HepG2 (cell line): ENCODE measurements at regions not wholly inside any gene's neighbourhood (a gene's known extent, or its start where the extent isn't known, plus 50 kb on each side); places are given as distances from the start of the nearest gene placed in this dataset.

Experiments
- ATAC-seq: fragments of 200-7000 bp; cut with Tn5 transposase; 3 replicates; pipeline ENCODE4 v1.9.1; 2020; ENCODE audit warnings: mild to moderate bottlenecking, moderate library complexity
- BruUV-seq: library from RNA; stranded (reverse); fragments of 400-500 nt; replicated peaks from 2 replicates; lab custom pipeline; 2021; lab: Mats Ljungman, UMichigan
- CTCF ChIA-PET: fragments of 300-600 bp; formaldehyde crosslinking; extraction: SDS; loops from one replicate; lab custom pipeline; 2021; ENCODE audit warnings: low total read pairs, inconsistent platforms, low intra/inter-chr PET ratio; lab: Yijun Ruan, JAX
- POLR2A ChIA-PET: fragments of 350-600 bp; sonication (Branson Sonifier 250); formaldehyde crosslinking; loops from one replicate; lab custom pipeline; 2020; ENCODE audit warnings: antibody characterized with exemption, inconsistent platforms; lab: Yijun Ruan, JAX
- DNase-seq: peaks from one replicate; pipeline ENCODE4 v3.0.0-alpha.2; 2015; ENCODE audit warnings: low spot score
- FAIRE-seq: peaks from 3 replicates; lab custom pipeline; 2011; peaks lifted over from hg19 to GRCh38; lab: Jason Lieb, UNC
- H2AFZ ChIP-seq: one replicate; pipeline ENCODE4 v1.6.1; 2011; ENCODE audit warnings: low read length, inconsistent platforms
- H3K27ac ChIP-seq: fragments of 300-600 bp; 3 replicates; pipeline ENCODE4 v1.8.0; 2011; ENCODE audit warnings: mixed run types, mild to moderate bottlenecking, mixed read lengths, low read length, inconsistent platforms; ENCODE audit not compliant: insufficient read depth; ENCODE audit errors: extremely low read length
- H3K27me3 ChIP-seq, 2 experiments: fragments of 200-600 bp in 1 of 2; 2 replicates in 1 of 2; 3 replicates in 1 of 2; pipeline versions ENCODE4 v1.6.0 to v1.8.0; 2011; ENCODE audit warnings: low read length in 2 of 2, mild to moderate bottlenecking in 2 of 2, moderate library complexity in 2 of 2, inconsistent platforms in 1 of 2; ENCODE audit not compliant: insufficient read depth in 2 of 2, control insufficient read depth in 1 of 2
- H3K36me3 ChIP-seq, 2 experiments: fragments of 200-600 bp in 1 of 2; replicated peaks in 1 of 2; 2 replicates in 1 of 2; 3 replicates in 1 of 2; pipeline versions ENCODE4 v1.5.1 to v1.8.0; 2011; ENCODE audit warnings: low read length in 2 of 2, inconsistent platforms in 1 of 2; ENCODE audit not compliant: insufficient read depth in 2 of 2, control insufficient read depth in 1 of 2
- H3K4me1 ChIP-seq: 2 replicates; pipeline ENCODE4 v1.5.1; 2012; ENCODE audit warnings: low read length, inconsistent platforms; ENCODE audit not compliant: insufficient read depth
- H3K4me2 ChIP-seq: 2 replicates; pipeline ENCODE4 v1.6.0; 2011; ENCODE audit warnings: low read depth, low read length, inconsistent platforms
- H3K4me3 ChIP-seq, 3 experiments: fragments of 200-600 bp in 1 of 3; sonication (generic), shearing (Covaris generic) in 1 of 3; replicated peaks in 1 of 3; 2 replicates each; pipeline ENCODE4 v1.5.1; 2011 to 2016; ENCODE audit warnings: low read length in 3 of 3, inconsistent platforms in 2 of 3, low read depth in 2 of 3, mild to moderate bottlenecking in 2 of 3, control low read depth in 1 of 3, mixed read lengths in 1 of 3; ENCODE audit not compliant: insufficient read depth in 1 of 3
- H3K79me2 ChIP-seq: one replicate; pipeline ENCODE4 v1.6.1; 2011; ENCODE audit warnings: low read length, inconsistent platforms; ENCODE audit not compliant: insufficient read depth
- H3K9ac ChIP-seq: 2 replicates; pipeline ENCODE4 v1.6.0; 2011; ENCODE audit warnings: mild to moderate bottlenecking, low read depth, low read length, inconsistent platforms; ENCODE audit not compliant: insufficient read depth
- H3K9me3 ChIP-seq: 2 replicates; pipeline ENCODE4 v1.5.1; 2012; ENCODE audit warnings: mild to moderate bottlenecking, low read length
- H4K20me1 ChIP-seq: 2 replicates; pipeline ENCODE4 v1.6.0; 2011; ENCODE audit warnings: inconsistent platforms, mild to moderate bottlenecking, low read length, moderate library complexity; ENCODE audit not compliant: insufficient read depth
- ESRRA ChIP-seq: sonication (generic); formaldehyde crosslinking; IDR thresholded peaks from 2 replicates; pipeline ENCODE4 v1.5.1; 2020; ENCODE audit warnings: mild to moderate bottlenecking, low read depth, missing genetic modification reagents
- MAFK ChIP-seq, 2 experiments: IDR thresholded peaks in 1 of 2; conservative IDR thresholded peaks in 1 of 2; 2 replicates each; pipeline ENCODE4 v1.6.1; 2011; ENCODE audit warnings: improper control_type of control experiment in 2 of 2, low read length in 2 of 2
- ZFAT ChIP-seq: sonication (generic); formaldehyde crosslinking; conservative IDR thresholded peaks from 2 replicates; pipeline ENCODE4 v1.8.1; 2023; ENCODE audit warnings: missing genetic modification reagents, inconsistent platforms
- WGBS: methylation state at CpG from one replicate; pipeline ENCODE4 v1.1.6; 2017; ENCODE audit warnings: low lambda C conversion rate; 5-methylcytosine and 5-hydroxymethylcytosine counted together
- in situ Hi-C: cut with HindIII; loops from 2 replicates; pipeline ENCODE4 v1.10.0; 2017; ENCODE audit warnings: low pct_unique_long_range_greater_than_20kb; ENCODE audit not compliant: extremely low pct_ligation_motif_present
- intact Hi-C: fragments of 100-400 bp; cut with micrococcal nuclease; formaldehyde crosslinking; loops from one replicate; pipeline ENCODE4 v1.10.0; 2022; ENCODE audit not compliant: unreplicated experiment
- TF ChIP-seq, protein P1 (sequence below), 2 experiments: sonication (generic) in 1 of 2; formaldehyde crosslinking in 1 of 2; IDR thresholded peaks; 2 replicates each; pipeline versions ENCODE4 v1.6.1 to v1.9.0; 2014 to 2022; ENCODE audit warnings: antibody characterized with exemption in 1 of 2, borderline replicate concordance in 1 of 2, inconsistent platforms in 1 of 2, low read depth in 1 of 2, missing genetic modification reagents in 1 of 2
- TF ChIP-seq, protein P2 (sequence below): sonication (generic); formaldehyde crosslinking; IDR thresholded peaks from 2 replicates; pipeline ENCODE4 v1.4.0; 2020; ENCODE audit warnings: missing genetic modification reagents, mild to moderate bottlenecking, borderline replicate concordance

DNA sequence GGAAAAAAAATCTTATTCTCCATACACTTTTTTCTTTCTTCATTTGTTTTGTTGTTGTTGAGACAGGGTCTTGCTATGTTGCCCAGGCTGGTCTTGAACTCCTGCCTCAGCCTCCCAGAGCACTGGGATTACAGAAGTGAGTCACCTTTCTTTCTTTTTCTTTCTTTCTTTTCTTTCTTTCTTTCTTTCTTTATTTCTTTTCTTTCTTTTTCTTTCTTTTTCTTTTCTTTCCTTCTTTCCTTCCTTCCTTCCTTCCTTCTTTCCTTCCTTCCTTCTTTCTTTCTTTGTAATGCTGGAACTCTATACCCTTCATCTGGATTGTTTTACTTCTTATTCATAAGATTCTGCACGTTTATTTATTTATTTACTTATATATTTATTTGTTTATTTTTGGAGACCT, 94.5 kb upstream of the TNRC6A start (continued):
- no peak for TF ChIP-seq ESRRA (CRISPR knock-in tag)
- TF ChIP-seq, protein P1, sequence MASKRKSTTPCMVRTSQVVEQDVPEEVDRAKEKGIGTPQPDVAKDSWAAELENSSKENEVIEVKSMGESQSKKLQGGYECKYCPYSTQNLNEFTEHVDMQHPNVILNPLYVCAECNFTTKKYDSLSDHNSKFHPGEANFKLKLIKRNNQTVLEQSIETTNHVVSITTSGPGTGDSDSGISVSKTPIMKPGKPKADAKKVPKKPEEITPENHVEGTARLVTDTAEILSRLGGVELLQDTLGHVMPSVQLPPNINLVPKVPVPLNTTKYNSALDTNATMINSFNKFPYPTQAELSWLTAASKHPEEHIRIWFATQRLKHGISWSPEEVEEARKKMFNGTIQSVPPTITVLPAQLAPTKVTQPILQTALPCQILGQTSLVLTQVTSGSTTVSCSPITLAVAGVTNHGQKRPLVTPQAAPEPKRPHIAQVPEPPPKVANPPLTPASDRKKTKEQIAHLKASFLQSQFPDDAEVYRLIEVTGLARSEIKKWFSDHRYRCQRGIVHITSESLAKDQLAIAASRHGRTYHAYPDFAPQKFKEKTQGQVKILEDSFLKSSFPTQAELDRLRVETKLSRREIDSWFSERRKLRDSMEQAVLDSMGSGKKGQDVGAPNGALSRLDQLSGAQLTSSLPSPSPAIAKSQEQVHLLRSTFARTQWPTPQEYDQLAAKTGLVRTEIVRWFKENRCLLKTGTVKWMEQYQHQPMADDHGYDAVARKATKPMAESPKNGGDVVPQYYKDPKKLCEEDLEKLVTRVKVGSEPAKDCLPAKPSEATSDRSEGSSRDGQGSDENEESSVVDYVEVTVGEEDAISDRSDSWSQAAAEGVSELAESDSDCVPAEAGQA (IDR thresholded peaks at IDR 0.05; ENCODE audit: low read depth) = no peak
- TF ChIP-seq, protein P1 (CRISPR knock-in tag; IDR thresholded peaks at IDR 0.05; ENCODE audit: borderline replicate concordance) = no peak
- TF ChIP-seq ZFAT (CRISPR knock-in tag) = no peak

GRCh38 chr16:24635900-24636610, 93.4 kb upstream of the TNRC6A start:
- Histone ChIP-seq H3K27ac (no peak overlapping the region), H4K20me1 (no peaks in the 10 kb centered on the region), H3K4me3 (no peak overlapping the region), H3K4me1 (no peaks in the 10 kb centered on the region), H3K36me3 (no peaks in the 10 kb centered on the region), H3K9ac (no peak overlapping the region), H3K9me3 (no peaks in the 10 kb centered on the region), H2AFZ (no peak overlapping the region), H3K4me2 (no peak overlapping the region), H3K27me3 (no peaks in the 10 kb centered on the region), H3K79me2 (no peaks in the 10 kb centered on the region)
- ATAC-seq (no peak), DNase-seq (no peak), FAIRE-seq (no peak)
- intact Hi-C loops = no loop called here
- WGBS = 20% methylated on average over 6 of the region's 6 CpGs
- in situ Hi-C loops = no loop called here
- BruUV-seq = no TSS peak
- CTCF ChIA-PET = no interaction called here
- TF ChIP-seq ZFAT (CRISPR knock-in tag) (no peak), MAFK (conservative IDR thresholded peaks at IDR 0.05 in 1 of 2, IDR thresholded peaks at IDR 0.05 in 1 of 2; ENCODE audit: low read length in 2 of 2) (0 out of 4 replicates have a peak, but pooled peaks of 1 of the 2 experiments have one; percentile 4)
- TF ChIP-seq, protein P2, sequence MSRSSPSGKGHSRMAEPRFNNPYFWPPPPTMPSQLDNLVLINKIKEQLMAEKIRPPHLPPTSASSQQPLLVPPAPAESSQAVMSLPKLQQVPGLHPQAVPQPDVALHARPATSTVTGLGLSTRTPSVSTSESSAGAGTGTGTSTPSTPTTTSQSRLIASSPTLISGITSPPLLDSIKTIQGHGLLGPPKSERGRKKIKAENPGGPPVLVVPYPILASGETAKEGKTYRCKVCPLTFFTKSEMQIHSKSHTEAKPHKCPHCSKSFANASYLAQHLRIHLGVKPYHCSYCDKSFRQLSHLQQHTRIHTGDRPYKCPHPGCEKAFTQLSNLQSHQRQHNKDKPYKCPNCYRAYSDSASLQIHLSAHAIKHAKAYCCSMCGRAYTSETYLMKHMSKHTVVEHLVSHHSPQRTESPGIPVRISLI = no peak
- POLR2A ChIA-PET = no interaction called here
